Mesothelial cell of epicardium (in vitro differentiated cells): ENCODE measurements at regions not wholly inside any gene's neighbourhood (a gene's known extent, or its start where the extent isn't known, plus 50 kb on each side); places are given as distances from the start of the nearest gene placed in this dataset.
A peak's percentile ranks its signal among the peaks of the same experiment; 100 is the strongest.

Experiments
- DNase-seq, 2 experiments: peaks; one replicate each; pipeline ENCODE4 v3.0.0; 2021; ENCODE audit warnings: low spot score in 2 of 2; ENCODE audit not compliant: unreplicated experiment in 2 of 2
- H3K27ac Mint-ChIP-seq: 2 replicates; pipeline ENCODE4 v1.8.0; 2021; ENCODE audit warnings: mixed read lengths
- H3K27me3 Mint-ChIP-seq: 2 replicates; pipeline ENCODE4 v1.8.0; 2021; ENCODE audit warnings: low read depth, mixed read lengths
- H3K36me3 Mint-ChIP-seq: 2 replicates; pipeline ENCODE4 v1.8.0; 2021; ENCODE audit warnings: mixed read lengths
- H3K4me1 Mint-ChIP-seq: 2 replicates; pipeline ENCODE4 v1.8.0; 2021; ENCODE audit warnings: mixed read lengths
- H3K4me3 Mint-ChIP-seq: 2 replicates; pipeline ENCODE4 v1.8.0; 2021; ENCODE audit warnings: mild to moderate bottlenecking, moderate library complexity, mixed read lengths
- H3K9me3 Mint-ChIP-seq: 2 replicates; pipeline ENCODE4 v1.8.0; 2021; ENCODE audit warnings: mixed read lengths
- TF ChIP-seq, protein P1 (sequence below): fragments of 200-600 bp; sonication (generic); IDR thresholded peaks from one replicate; pipeline ENCODE4 v1.5.0; 2021; ENCODE audit warnings: antibody characterized with exemption; ENCODE audit not compliant: unreplicated experiment

DNA sequence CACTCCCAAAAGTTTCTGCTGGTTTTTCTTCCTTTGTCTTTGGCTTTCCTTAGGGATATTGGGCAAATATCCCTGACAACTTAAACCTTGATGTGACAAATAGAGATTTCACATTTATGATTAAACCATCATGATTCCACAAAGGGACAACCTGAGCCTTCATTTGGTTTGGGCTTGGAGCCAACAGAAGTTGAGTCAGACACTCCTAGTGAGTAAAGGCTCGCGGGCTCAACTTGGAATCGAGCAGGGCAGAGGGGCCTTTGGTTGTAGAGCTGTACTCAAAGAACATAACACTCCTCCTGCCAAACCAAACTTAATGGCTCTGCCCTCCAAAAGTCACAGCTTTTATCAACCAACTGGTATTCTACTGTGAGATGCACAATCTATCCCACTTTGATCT is 290.2 kb upstream of the MAP3K1 start:
- Mint-ChIP-seq H3K9me3 (no peaks in the 10 kb centered on the region), H3K27me3 (no peaks in the 10 kb centered on the region), H3K4me1 (peaks cover 49% of the 10 kb centered on the region), H3K27ac (peak overlapping the region; percentile 31), H3K4me3 (no peak overlapping the region), H3K36me3 (no peaks in the 10 kb centered on the region)
- TF ChIP-seq, protein P1, sequence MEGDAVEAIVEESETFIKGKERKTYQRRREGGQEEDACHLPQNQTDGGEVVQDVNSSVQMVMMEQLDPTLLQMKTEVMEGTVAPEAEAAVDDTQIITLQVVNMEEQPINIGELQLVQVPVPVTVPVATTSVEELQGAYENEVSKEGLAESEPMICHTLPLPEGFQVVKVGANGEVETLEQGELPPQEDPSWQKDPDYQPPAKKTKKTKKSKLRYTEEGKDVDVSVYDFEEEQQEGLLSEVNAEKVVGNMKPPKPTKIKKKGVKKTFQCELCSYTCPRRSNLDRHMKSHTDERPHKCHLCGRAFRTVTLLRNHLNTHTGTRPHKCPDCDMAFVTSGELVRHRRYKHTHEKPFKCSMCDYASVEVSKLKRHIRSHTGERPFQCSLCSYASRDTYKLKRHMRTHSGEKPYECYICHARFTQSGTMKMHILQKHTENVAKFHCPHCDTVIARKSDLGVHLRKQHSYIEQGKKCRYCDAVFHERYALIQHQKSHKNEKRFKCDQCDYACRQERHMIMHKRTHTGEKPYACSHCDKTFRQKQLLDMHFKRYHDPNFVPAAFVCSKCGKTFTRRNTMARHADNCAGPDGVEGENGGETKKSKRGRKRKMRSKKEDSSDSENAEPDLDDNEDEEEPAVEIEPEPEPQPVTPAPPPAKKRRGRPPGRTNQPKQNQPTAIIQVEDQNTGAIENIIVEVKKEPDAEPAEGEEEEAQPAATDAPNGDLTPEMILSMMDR: no peak
- no peak for DNase-seq

DNA sequence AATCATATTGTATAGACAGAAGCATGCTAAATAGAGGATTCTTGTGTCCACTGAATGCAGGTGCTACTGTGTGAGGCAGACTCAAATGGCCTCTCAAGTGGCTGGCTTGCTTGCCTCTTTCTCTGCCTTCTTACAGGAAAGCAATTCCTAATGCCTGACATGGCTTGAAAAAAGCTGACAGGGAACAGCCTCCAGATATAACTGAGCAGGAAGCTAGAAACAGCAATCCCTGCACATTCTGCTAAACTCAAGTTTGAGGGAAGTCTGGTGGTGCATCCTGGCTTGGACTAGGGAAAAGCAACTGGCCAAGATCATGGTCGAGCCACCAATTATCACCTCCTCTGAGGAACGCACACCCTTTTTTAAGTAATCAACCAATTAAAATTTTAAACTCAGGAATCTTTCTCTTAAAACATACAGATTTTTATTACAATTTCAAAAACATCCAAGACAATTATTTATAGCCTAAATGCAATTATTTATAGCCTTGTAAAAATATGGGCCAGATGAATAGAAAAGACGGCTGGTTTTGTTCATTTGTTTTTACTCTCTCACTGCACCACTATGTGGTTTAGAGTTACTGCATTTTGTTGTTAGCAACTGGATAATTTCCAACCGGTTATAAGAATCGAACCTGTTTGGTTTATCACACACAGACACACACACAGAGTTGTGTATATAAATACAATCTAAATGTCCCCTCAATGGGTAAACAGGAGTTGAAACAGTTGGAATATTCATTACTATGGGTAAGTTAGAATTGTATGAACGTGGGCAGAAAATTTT is 290.9 kb upstream of the ANKRD55 start:
- H3K27ac Mint-ChIP-seq: peak overlapping the region; percentile 66
- no peaks in the 10 kb centered on the region for H3K9me3 Mint-ChIP-seq
- TF ChIP-seq, protein P1: no peak
- peaks cover 53% of the 10 kb centered on the region for H3K4me1 Mint-ChIP-seq
- H3K4me3 Mint-ChIP-seq: no peak overlapping the region
- no peak for DNase-seq
- no peaks in the 10 kb centered on the region for H3K36me3 Mint-ChIP-seq
- H3K27me3 Mint-ChIP-seq: no peaks in the 10 kb centered on the region

DNA sequence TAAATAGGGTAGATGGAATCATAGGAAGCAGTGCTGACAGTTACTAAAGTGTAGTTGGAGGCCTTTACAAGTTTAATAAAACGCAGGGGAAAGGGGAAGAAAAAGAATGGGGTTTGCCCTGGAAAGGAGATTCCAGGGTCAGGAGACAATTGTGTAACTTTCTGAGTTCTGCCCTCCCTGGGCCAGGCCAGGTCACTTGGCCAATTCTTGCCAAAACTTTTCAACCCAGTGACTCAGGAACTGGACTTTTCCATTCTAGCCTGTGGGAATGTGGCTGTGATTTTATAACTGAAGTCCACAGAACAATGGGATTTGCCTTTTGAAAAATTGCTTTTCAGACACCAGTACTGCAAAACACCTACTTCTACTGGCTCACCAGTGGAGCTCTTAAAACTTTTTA is 289.8 kb upstream of the ANKRD55 start:
- Mint-ChIP-seq H3K27ac (peak overlapping the region; percentile 32), H3K36me3 (no peaks in the 10 kb centered on the region), H3K9me3 (no peaks in the 10 kb centered on the region), H3K4me1 (peaks cover 60% of the 10 kb centered on the region), H3K27me3 (no peaks in the 10 kb centered on the region), H3K4me3 (no peak overlapping the region)
- DNase-seq: no peak
- TF ChIP-seq, protein P1: no peak

DNA sequence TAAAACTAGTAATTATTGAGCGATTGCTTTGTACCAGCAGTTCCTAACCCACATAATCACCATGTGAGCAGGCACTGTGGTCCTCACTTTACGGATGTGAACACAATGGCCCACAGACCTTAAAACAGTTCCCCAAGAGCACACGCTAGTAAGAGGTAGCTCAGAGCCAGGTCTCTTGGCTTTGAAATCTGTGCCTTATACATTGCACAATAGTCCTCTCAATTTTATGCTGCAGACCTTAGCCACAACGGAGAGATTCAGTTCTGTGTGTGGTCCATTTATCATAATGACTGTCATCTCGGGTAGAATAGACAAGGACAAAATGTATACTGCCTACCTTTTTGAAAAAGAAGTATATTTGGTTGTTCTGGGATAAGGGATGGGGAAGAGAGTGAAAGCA is 289.0 kb upstream of the ANKRD55 start:
- H3K4me1 Mint-ChIP-seq: peaks cover 68% of the 10 kb centered on the region
- no peak overlapping the region for H3K4me3 Mint-ChIP-seq
- DNase-seq: no peak
- H3K36me3 Mint-ChIP-seq: no peaks in the 10 kb centered on the region
- H3K9me3 Mint-ChIP-seq: no peaks in the 10 kb centered on the region
- TF ChIP-seq, protein P1: no peak
- no peaks in the 10 kb centered on the region for H3K27me3 Mint-ChIP-seq
- no peak overlapping the region for H3K27ac Mint-ChIP-seq

DNA sequence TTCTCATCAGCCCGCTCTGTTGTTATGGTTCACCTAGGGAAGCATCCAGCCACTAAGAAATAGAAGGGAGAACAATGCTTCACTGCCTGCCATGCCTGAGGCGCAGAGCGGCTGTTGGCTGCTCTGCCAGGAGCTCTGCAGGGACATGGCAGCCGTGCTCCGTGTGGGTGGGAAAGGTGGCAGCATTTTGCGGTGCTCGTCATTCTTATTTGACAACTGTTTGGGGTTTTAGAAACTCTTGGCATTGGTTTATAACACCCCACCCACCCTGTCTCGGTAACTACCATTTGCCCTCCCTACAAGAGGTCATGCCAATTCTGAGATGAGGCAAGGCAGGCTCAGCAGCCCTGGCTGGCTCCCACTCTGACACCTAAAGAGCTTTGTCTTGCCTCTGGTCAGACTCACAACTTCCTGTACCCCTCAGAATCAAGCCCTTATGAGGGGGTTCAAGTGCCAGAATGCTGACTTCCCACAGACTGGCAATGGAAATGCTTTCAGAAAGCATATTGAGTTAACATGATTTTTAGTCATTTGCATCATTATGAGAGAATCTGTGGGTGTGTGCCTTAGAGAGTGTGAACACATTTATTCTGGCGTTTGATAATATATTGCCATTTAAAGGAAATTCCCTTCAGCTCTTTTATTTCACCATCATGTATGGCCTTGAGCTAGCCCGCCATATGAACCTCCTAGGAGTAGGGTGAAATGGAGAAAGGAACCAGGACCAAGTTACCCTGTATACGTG is 288.0 kb upstream of the ANKRD55 start:
- H3K27me3 Mint-ChIP-seq: no peaks in the 10 kb centered on the region
- H3K4me1 Mint-ChIP-seq: peaks cover 78% of the 10 kb centered on the region
- no peak overlapping the region for H3K27ac Mint-ChIP-seq
- no peak for DNase-seq
- H3K36me3 Mint-ChIP-seq: no peaks in the 10 kb centered on the region
- H3K4me3 Mint-ChIP-seq: no peak overlapping the region
- TF ChIP-seq, protein P1: no peak
- no peaks in the 10 kb centered on the region for H3K9me3 Mint-ChIP-seq
